Trophoblast cell (in vitro differentiated cells and primary cell): ENCODE measurements at regions not wholly inside any gene's neighbourhood (a gene's known extent, or its start where the extent isn't known, plus 50 kb on each side); places are given as distances from the start of the nearest gene placed in this dataset.

Source experiments
- DNase-seq, 2 donors: peaks; one replicate each; pipeline ENCODE4 v3.0.0-alpha.2; 2016
- H2AFZ ChIP-seq: 2 replicates; pipeline ENCODE4 v1.6.1; 2013; ENCODE audit warnings: low read length, moderate library complexity, mild to moderate bottlenecking; ENCODE audit not compliant: insufficient read depth, poor library complexity
- H2AK5ac ChIP-seq: 2 replicates; pipeline ENCODE4 v1.6.1; 2013; ENCODE audit warnings: mild to moderate bottlenecking, low read length
- H2BK120ac ChIP-seq: 2 replicates; pipeline ENCODE4 v1.6.1; 2013; ENCODE audit warnings: low read length, mild to moderate bottlenecking, moderate library complexity; ENCODE audit not compliant: insufficient read depth, poor library complexity
- H2BK12ac ChIP-seq: 2 replicates; pipeline ENCODE4 v1.6.1; 2013; ENCODE audit warnings: mild to moderate bottlenecking, low read length, moderate library complexity
- H2BK5ac ChIP-seq: 2 replicates; pipeline ENCODE4 v1.6.1; 2013; ENCODE audit warnings: low read length, low read depth, moderate library complexity, mild to moderate bottlenecking; ENCODE audit not compliant: poor library complexity
- H3K14ac ChIP-seq: 2 replicates; pipeline ENCODE4 v1.6.1; 2013; ENCODE audit warnings: mild to moderate bottlenecking, low read length
- H3K18ac ChIP-seq: 2 replicates; pipeline ENCODE4 v1.6.1; 2013; ENCODE audit warnings: mild to moderate bottlenecking, low read length
- H3K23ac ChIP-seq: 2 replicates; pipeline ENCODE4 v1.6.1; 2013; ENCODE audit warnings: low read length
- H3K27ac ChIP-seq: 2 replicates; pipeline ENCODE4 v1.5.1; 2013; ENCODE audit warnings: low read depth, mild to moderate bottlenecking, inconsistent platforms, low read length, moderate library complexity
- H3K27me3 ChIP-seq: 2 replicates; pipeline ENCODE4 v1.6.1; 2013; ENCODE audit warnings: inconsistent platforms, mild to moderate bottlenecking, low read length, moderate library complexity; ENCODE audit not compliant: insufficient read depth
- H3K36me3 ChIP-seq, 2 experiments: 1 replicate in 1 of 2; 2 replicates in 1 of 2; pipeline ENCODE4 v1.6.1; 2013; ENCODE audit warnings: low read length in 2 of 2, mild to moderate bottlenecking in 2 of 2, moderate library complexity in 1 of 2; ENCODE audit not compliant: insufficient read depth in 2 of 2, control insufficient read depth in 1 of 2
- H3K4ac ChIP-seq: 2 replicates; pipeline ENCODE4 v1.6.1; 2013; ENCODE audit warnings: low read depth, mild to moderate bottlenecking, low read length, moderate library complexity
- H3K4me1 ChIP-seq, 2 experiments: 1 replicate in 1 of 2; 2 replicates in 1 of 2; pipeline ENCODE4 v1.6.1; 2013; ENCODE audit warnings: low read length in 2 of 2, mild to moderate bottlenecking in 2 of 2, moderate library complexity in 1 of 2; ENCODE audit not compliant: insufficient read depth in 2 of 2, control insufficient read depth in 1 of 2
- H3K4me2 ChIP-seq: 2 replicates; pipeline ENCODE4 v1.6.1; 2013; ENCODE audit warnings: inconsistent platforms, mild to moderate bottlenecking, low read length, moderate library complexity
- H3K4me3 ChIP-seq: 2 replicates; pipeline ENCODE4 v1.5.1; 2013; ENCODE audit warnings: mild to moderate bottlenecking, low read depth, low read length, inconsistent platforms
- H3K79me1 ChIP-seq: one replicate; pipeline ENCODE4 v1.6.1; 2013; ENCODE audit warnings: low read length
- H3K79me2 ChIP-seq: 2 replicates; pipeline ENCODE4 v1.6.1; 2013; ENCODE audit warnings: low read length, mild to moderate bottlenecking; ENCODE audit not compliant: control insufficient read depth, insufficient read depth, poor library complexity
- H3K9ac ChIP-seq: 2 replicates; pipeline ENCODE4 v1.6.1; 2013; ENCODE audit warnings: mild to moderate bottlenecking, low read length
- H3K9me3 ChIP-seq: 2 replicates; pipeline ENCODE4 v1.6.1; 2013; ENCODE audit warnings: low read depth, mild to moderate bottlenecking, control low read depth, inconsistent platforms, low read length; ENCODE audit not compliant: insufficient read depth
- H4K12ac ChIP-seq: 2 replicates; pipeline ENCODE4 v1.6.1; 2013; ENCODE audit warnings: low read depth, mild to moderate bottlenecking, low read length, moderate library complexity
- H4K8ac ChIP-seq: 2 replicates; pipeline ENCODE4 v1.6.1; 2013; ENCODE audit warnings: low read depth, mild to moderate bottlenecking, low read length, moderate library complexity
- H4K91ac ChIP-seq: one replicate; pipeline ENCODE4 v1.6.1; 2013; ENCODE audit warnings: low read depth, mild to moderate bottlenecking, low read length, moderate library complexity
- WGBS: extraction: QIAGEN DNeasy Blood & Tissue Kit; methylation state at CpG from one replicate; pipeline ENCODE4 v1.1.7; 2013; ENCODE audit warnings: missing lambda C conversion rate; ENCODE audit not compliant: insufficient read length, insufficient coverage; ENCODE audit errors: extremely low coverage; 5-methylcytosine and 5-hydroxymethylcytosine counted together

DNA sequence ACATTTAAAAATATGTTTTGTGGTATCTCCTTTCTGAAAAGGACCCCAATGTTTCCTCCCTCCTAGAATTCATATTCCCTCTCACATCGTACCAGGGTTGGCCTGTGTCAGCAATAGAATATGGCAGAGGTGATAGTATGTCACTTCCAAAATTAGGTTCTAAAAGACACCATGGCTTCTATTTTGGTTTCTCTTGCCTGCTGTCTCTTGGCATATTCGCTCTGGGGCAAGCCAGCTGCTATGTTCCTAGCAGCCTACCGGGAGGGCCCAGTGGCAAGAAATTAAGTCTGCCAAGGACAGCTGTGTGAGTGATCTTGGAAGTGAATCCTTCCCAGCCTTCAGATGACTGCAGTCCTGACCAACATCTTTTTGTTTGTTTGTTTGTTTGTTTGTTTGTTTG, 92.9 kb upstream of the PPM1J start:
- no CpG with 5 or more reads among the region's 3 CpGs for WGBS
- DNase-seq = no peak
- H3K4me3 ChIP-seq = no peak overlapping the region
- H3K9ac ChIP-seq = no peak overlapping the region
- peak overlapping the region; percentile 67 for H2BK120ac ChIP-seq
- no peaks in the 10 kb centered on the region for H3K27me3 ChIP-seq
- peaks cover 0 to 2% of the 10 kb centered on the region in 2 experiments for H3K36me3 ChIP-seq
- peak overlapping the region; percentile 42 for H2AK5ac ChIP-seq
- H3K9me3 ChIP-seq = no peaks in the 10 kb centered on the region
- H3K4ac ChIP-seq = peak overlapping the region; percentile 5
- H3K27ac ChIP-seq = peak overlapping the region; percentile 89
- H2BK5ac ChIP-seq = peak overlapping the region; percentile 81
- H3K14ac ChIP-seq = peak overlapping the region; percentile 23
- H4K12ac ChIP-seq = no peak overlapping the region
- no peak overlapping the region for H3K23ac ChIP-seq
- H3K18ac ChIP-seq = peak overlapping the region; percentile 26
- H3K4me1 ChIP-seq = peaks cover 19 to 30% of the 10 kb centered on the region in 2 experiments
- H3K4me2 ChIP-seq = no peak overlapping the region
- no peak overlapping the region for H4K8ac ChIP-seq
- peaks cover 37% of the 10 kb centered on the region for H3K79me1 ChIP-seq
- no peak overlapping the region for H2AFZ ChIP-seq
- H4K91ac ChIP-seq = peak overlapping the region; percentile 87
- H3K79me2 ChIP-seq = no peaks in the 10 kb centered on the region
- H2BK12ac ChIP-seq = peak overlapping the region; percentile 72

- Histone ChIP-seq H2BK120ac (peak overlapping the region; percentile 70), H3K4ac (no peak overlapping the region), H3K14ac (no peak overlapping the region), H4K91ac (peak overlapping the region; percentile 91), H3K79me2 (no peaks in the 10 kb centered on the region), H3K18ac (no peak overlapping the region), H2BK12ac (no peak overlapping the region), H4K8ac (peak overlapping the region; percentile 42), H4K12ac (no peak overlapping the region), H3K9ac (no peak overlapping the region), H3K27ac (peak overlapping the region; percentile 89), H3K36me3 (peaks cover 0 to 2% of the 10 kb centered on the region in 2 experiments), H3K9me3 (no peaks in the 10 kb centered on the region), H3K27me3 (no peaks in the 10 kb centered on the region), H3K4me1 (peaks cover 19 to 27% of the 10 kb centered on the region in 2 experiments), H3K79me1 (peaks cover 33% of the 10 kb centered on the region), H2AK5ac (no peak overlapping the region), H3K4me3 (no peak overlapping the region), H2BK5ac (peak overlapping the region; percentile 81), H2AFZ (no peak overlapping the region), H3K23ac (no peak overlapping the region), H3K4me2 (peak overlapping the region; percentile 46)
- peak; percentile 85 to 86 for DNase-seq
- WGBS = no CpG with 5 or more reads among the region's 6 CpGs
Observed at GRCh38 chr1:112807117-112807516, 92.0 kb upstream of the PPM1J start.

DNA sequence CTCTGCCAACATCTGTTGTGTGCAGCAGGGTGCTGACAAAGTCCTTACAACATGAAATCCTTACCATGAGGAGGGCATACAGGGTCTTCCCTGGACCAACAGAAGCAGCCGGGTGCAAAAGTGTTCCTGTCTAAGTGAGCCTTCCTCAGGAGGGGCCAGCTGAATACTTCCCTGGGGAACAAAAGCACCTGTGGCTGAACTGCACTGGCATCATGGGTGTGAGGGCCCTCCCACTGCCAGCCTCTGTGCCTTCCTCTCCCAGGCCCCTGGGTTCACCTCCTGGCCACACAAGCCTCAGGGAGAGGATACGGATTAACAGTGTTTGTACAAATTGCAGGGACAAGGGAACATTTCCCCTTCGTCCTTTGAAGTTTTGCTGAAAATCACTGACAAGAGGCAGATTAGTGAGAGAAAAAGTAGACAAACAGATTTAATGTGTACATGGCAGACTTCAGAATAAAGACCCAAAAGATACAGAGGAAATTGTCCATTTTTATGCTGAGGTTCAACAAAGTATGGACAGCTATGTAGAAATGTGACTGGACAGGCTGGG, 91.0 kb upstream of the PPM1J start:
- Histone ChIP-seq H3K14ac (peak overlapping the region; percentile 68), H2BK12ac (peak overlapping the region; percentile 96), H3K4me1 (peaks cover 19 to 26% of the 10 kb centered on the region in 2 experiments), H3K27ac (peak overlapping the region; percentile 43), H3K4ac (peak overlapping the region; percentile 29), H2BK120ac (peak overlapping the region; percentile 79), H3K27me3 (no peaks in the 10 kb centered on the region), H4K12ac (no peak overlapping the region), H3K4me3 (no peak overlapping the region), H3K9ac (no peak overlapping the region), H3K79me2 (no peaks in the 10 kb centered on the region), H3K79me1 (peaks cover 29% of the 10 kb centered on the region), H3K9me3 (no peaks in the 10 kb centered on the region), H4K8ac (peak overlapping the region; percentile 61), H3K4me2 (no peak overlapping the region), H3K36me3 (peaks cover 0 to 2% of the 10 kb centered on the region in 2 experiments), H4K91ac (peak overlapping the region; percentile 87), H2AK5ac (peak overlapping the region; percentile 93), H3K23ac (no peak overlapping the region), H2BK5ac (peak overlapping the region; percentile 26), H2AFZ (no peak overlapping the region), H3K18ac (peak overlapping the region; percentile 28)
- WGBS = no CpG with 5 or more reads among the region's 3 CpGs
- peak in 1 of 2 donors; percentile 21 for DNase-seq

- Histone ChIP-seq H3K14ac (peak overlapping the region; percentile 17), H4K12ac (no peak overlapping the region), H3K36me3 (peaks cover 0 to 2% of the 10 kb centered on the region in 2 experiments), H2BK12ac (peak overlapping the region; percentile 96), H3K4me2 (no peak overlapping the region), H2BK120ac (peak overlapping the region; percentile 47), H3K27ac (no peak overlapping the region), H3K4me1 (peaks cover 15 to 26% of the 10 kb centered on the region in 2 experiments), H3K4ac (peak overlapping the region; percentile 12), H2AK5ac (peak overlapping the region; percentile 21), H3K18ac (no peak overlapping the region), H2AFZ (no peak overlapping the region), H3K9me3 (no peaks in the 10 kb centered on the region), H3K9ac (no peak overlapping the region), H2BK5ac (no peak overlapping the region), H3K79me1 (peaks cover 26% of the 10 kb centered on the region), H4K8ac (no peak overlapping the region), H4K91ac (peak overlapping the region; percentile 77), H3K27me3 (no peaks in the 10 kb centered on the region), H3K4me3 (no peak overlapping the region), H3K23ac (no peak overlapping the region), H3K79me2 (no peaks in the 10 kb centered on the region)
- no CpG with 5 or more reads among the region's 3 CpGs for WGBS
- DNase-seq = no peak
Observed at GRCh38 chr1:112805155-112805853, 90.2 kb upstream of the PPM1J start.
